ENCODE measurements at regions not wholly inside any gene's neighbourhood (a gene's known extent, or its start where the extent isn't known, plus 50 kb on each side); places are given as distances from the start of the nearest gene placed in this dataset.
"Not testable (repeated sequence)": the region's sequence is repeated elsewhere in the genome, so short reads cannot be mapped to it uniquely, and the experiment has no call there.

DNA sequence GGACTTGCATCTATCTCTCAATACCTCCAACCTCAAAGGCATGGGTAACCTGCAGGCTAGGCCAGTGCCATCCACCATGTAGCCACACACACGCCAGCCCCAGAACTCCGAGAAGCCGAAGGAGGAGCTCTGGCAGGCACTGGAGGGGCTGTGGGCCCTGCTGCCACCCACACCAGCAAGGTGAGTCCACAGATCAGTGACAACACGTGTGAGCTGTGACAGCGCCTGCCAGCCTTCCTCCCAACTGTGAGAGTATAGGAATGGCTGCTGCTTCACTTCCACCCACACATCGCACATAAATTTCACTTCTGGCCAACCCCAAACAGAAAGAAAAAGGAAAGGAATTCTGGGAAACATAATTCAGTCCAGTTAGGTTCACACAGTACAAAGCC, 422.6 kb downstream of the BCOR start:
- FAIRE-seq (no peak), DNase-seq (ENCODE audit: insufficient read length, low spot score) (no peak)

DNA sequence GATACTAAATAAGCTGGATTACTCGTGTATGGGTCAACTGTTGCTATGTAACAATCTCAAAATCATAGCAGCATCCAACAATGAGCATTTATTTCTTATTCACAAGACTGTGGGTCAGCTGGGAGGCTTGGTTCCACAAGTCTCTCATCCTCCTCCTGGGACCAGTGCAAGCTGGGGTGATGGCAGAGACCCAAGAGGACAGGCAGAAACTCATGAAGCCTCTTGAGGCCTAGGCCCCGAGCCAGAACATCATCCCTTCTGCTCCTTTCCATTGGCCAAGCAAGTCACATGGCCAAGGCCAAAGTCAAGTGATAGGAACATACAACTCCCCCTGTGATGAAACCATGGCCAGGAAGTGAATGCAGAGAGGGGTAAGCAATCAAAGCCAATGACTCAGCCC, 422.1 kb downstream of the BCOR start:
- no peak for FAIRE-seq

DNA sequence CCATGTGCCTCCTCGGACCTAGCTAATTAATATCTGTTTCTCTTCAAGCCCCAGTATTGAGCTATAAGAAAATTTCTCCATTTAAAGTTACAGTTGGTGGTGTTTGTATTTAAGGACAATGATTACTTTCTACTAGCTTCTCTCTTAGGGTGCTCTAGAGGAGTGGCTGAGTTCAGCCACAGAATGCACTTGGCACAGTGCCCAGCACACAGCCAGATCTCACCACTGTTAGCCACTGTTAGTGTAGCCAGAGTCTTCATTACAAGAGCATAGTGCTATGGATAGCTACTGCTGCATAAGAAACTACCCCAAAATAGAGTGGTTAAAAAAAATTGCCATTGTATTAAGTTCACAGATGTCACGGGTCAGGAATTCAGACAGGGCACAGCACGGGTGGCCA, 421.3 kb downstream of the BCOR start:
- no peak for FAIRE-seq
- DNase-seq (ENCODE audit: insufficient read length, low spot score): no peak

More for the DNA sequence above, 422.1 kb downstream of the BCOR start:
- no peak for DNase-seq (ENCODE audit: insufficient read length, low spot score)

DNA sequence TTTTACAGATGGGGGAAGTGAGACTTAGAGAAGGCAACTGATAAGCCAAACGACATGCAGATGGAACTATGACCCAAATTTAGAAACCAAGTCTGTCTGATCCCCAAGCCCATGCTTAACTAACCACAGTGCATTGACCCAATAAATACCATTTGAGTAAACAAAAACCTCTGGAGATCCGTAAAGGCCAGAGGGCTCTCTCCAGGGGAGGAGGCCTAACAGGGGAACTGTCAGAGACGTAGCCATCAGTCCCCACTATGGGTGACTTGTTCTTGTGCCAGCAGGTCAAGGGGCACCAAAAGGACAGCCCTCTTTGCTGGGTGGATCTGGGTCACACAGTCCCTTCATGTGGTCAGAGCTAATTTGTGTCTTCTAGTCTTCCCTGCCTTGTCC, 420.2 kb downstream of the BCOR start:
- no peak for FAIRE-seq
- DNase-seq (ENCODE audit: insufficient read length, low spot score): no peak

GRCh38 chrX:39677978-39678791, 419.6 kb downstream of the BCOR start:
- no peak for FAIRE-seq
- DNase-seq (ENCODE audit: insufficient read length, low spot score): no peak

DNA sequence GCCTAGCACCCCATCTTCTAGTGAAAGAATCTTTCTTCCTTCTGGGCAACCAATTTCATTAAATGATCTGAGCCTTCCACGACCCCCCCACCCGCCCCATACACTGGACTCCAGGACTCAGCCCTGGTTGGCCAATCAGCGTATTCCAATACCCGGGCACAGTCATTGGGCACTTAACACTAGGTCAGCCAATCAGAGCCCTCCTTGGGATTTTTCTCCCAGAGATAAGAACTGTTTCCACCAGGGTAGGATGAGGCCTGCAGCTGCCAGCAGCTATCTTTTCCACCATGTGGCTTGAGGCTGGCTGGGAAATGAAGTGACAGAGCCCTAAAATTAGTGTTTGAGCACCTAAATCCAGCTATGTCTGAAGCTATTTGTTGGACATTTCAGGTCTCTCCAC, 418.8 kb downstream of the BCOR start:
- FAIRE-seq: no peak
- no peak for DNase-seq (ENCODE audit: insufficient read length, low spot score)

- DNase-seq (ENCODE audit: insufficient read length, low spot score): no peak
- no peak for FAIRE-seq
Observed at GRCh38 chrX:39679497-39680157, 418.1 kb downstream of the BCOR start.

DNA sequence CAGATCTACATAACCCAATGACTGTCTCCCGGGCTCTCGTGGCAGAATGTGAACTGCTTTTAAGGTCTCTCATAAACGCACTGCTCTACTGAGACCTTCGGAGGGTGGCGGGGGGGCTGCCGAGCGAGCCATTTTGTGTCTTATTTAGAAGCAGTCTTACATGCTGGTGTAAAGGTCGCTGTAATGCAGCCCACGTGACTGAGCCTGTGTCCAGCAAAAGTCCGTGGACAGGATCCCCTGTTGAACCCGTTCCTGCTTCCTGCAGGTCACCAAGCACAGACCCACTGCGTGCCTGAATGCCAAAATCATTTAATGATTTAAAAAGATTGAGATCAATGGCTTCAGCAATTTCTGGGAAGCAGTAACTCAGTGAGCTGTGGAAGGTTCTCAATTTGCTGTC, 415.9 kb downstream of the BCOR start:
- no peak for FAIRE-seq
- DNase-seq (ENCODE audit: insufficient read length, low spot score): no peak

DNA sequence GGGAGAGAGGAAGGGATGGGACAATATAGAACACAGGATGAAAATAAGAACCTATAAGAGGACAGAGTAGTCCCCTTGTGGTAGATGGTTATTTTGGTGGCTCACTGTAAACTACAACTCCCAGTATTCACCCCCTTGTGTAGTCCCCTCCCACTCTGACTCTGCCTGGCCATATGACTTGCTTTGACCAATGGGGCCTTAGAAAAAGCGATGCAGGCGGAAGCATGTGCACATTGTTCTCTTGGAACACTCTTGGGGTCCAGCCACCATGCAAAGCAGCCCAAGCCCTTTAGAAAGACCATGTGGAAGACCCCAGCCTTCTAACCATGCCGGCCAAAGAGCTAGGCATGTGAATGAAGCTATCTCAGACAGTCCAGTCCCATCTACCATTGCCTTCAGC, 415.0 kb downstream of the BCOR start:
- FAIRE-seq: no peak
- DNase-seq (ENCODE audit: insufficient read length, low spot score): no peak

DNA sequence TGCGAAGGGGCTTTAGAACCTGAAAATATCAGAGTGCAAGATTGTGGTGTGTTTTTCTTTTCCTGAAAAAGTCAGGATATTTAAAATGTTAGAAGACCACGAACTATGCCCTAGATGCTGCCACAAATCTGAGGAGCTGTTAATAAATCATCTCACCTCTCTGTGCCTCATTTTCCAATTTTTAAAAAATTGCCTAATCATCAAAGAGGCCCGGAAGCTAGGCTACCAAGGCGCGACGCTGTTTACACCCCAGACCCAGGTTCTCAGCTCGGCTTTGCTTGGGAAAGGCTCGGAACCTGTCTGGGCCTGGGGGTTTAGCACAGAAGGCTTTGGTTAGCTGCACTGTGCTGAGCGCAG, 409.6 kb downstream of the BCOR start:
- DNase-seq (ENCODE audit: insufficient read length, low spot score) (no peak), FAIRE-seq (no peak)

DNA sequence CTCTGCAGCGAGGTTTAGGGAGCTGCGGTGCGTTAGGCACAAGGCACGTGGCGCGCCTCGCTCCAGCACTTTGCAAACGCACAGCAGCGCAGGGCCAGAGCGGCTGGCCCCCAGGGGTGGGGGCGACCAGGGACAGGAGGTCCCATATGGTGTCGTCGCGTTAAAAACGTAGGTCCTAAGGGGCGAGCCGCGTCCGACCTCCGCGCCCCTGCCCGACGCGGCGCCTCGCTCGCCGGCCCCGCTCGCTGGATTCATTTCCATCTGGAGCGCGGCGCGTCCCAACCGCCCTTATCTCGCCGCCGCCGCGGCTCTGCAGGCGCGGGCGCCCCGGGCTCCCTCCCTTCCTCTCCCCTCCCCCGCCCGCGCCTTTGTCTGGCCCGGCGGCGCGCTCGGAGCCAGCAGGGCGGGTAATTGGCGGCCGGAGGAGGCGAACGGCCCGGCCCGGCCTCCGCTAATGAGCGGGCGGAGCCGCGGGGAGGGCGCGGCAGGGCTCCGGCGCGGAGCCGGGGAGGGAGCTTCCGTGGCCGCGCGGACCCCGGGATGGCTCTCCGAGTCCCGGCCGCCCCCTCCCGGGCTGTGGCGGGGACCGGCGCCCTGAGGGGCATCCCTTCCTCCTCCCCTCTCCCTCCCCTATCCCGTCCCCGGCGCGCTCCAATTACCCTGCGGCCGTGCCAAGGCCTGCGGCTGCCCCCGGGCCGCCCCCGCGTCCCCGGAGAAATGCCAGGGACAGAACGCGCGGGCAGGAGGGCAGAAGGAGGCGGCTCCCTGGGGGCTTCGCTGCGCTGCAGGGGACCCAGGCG, 409.0 kb downstream of the BCOR start:
- FAIRE-seq: no peak
- no peak for DNase-seq (ENCODE audit: insufficient read length, low spot score)

DNA sequence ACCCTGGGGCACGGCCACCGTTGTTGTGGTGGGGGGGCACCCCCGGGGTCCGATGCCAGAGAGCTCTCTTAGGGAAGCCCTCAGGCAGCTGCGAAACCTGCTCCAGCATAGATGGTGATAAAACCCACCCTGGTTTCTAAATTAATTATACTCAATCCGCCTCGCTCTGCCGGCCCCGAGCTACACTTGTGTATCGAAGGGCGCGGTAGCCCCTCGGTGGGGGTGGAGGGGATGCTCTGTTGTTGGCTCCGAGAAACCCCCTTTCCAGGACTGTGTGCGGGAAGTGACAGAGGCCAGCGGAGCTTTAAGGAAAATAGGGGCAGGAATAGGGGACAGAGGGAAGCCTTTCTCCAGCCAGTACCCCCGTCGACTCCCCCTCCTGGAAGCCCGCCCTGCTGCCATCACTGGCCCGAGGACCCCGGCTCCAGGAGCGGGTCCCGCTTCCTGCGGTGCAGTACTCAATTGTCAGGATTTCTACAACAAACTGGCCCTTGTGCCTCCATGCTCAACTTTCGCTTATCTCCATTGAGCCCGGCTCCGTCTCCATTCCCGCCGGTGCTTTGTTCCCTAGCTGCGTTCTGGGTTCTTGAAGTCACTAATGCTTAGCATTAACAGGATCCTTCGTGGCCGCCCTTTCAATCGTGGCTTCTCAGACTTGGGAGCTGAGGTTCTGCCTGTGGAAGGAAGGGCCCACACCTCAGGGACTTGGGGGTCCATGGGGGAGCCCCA, 408.2 kb downstream of the BCOR start:
- DNase-seq (ENCODE audit: insufficient read length, low spot score) (no peak), FAIRE-seq (no peak)

GRCh38 chrX:39690541-39691415, 407.0 kb downstream of the BCOR start:
- no peak for DNase-seq (ENCODE audit: insufficient read length, low spot score)
- no peak for FAIRE-seq

DNA sequence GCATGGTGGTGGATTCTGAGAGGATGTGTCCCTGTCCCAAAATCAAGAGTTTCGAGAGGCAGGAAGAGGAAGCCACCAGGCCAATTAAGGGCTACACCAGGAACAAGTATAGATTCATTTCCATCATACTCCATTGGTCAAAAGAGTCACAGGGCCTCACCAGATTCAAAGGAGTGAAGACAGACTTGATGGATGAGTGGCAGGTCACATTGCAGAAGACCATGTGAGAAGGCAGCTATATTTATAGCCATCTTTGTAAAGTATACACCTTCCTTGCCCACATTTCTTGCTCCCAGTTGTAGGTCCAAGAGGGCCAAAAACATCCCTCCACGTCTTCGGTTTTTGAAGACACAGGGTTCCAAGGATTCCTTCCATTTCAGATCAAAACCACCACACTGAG, 406.0 kb downstream of the BCOR start:
- FAIRE-seq: no peak
- DNase-seq (ENCODE audit: insufficient read length, low spot score): no peak

GRCh38 chrX:39692796-39693195, 405.0 kb downstream of the BCOR start:
- DNase-seq (ENCODE audit: insufficient read length, low spot score) (no peak), FAIRE-seq (no peak)

GRCh38 chrX:39693298-39693697, 404.5 kb downstream of the BCOR start:
- FAIRE-seq (no peak), DNase-seq (ENCODE audit: insufficient read length, low spot score) (no peak)

- DNase-seq (ENCODE audit: insufficient read length, low spot score); FAIRE-seq: not testable (repeated sequence)
Observed at GRCh38 chrX:39702636-39703035, 395.1 kb downstream of the BCOR start.

DNA sequence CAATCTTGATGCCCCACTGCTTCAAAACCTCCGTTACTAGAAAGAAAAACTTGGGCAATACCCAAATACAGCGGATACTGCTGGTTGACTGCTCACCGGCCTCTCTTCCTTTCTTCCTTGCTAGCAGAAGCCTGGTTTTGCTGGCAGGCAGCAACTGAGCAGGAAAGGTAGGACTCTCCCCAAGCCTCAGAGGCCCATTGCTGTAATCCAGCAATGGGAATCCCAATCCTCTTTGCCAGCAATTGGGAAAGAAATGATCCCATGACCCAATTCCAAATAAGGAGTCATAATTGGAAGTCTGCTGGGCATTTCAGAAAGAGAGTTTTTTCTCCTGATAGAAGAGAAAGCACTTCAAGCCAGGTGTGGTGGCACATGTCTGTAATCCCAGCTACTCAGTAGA, 394.5 kb downstream of the BCOR start:
- FAIRE-seq (no peak), DNase-seq (ENCODE audit: insufficient read length, low spot score) (no peak)

DNA sequence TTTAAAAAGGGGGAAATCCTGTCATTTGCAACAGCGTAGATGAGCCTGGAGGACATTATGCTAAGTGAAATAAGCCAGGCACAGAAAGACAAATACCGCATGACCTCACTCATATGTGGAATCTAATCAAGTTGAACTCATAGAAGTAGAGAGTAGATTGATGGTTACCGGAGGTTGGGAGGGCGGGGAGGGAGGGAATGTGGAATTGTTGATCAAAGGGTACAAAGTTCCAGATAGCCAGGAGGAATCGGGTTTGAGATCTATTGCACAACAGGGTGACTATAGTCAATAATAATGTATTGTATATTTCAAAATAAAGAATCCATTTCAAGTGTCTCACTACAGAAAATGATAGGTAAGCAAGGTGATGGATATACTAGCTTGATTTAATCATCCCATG, 393.2 kb downstream of the BCOR start:
- FAIRE-seq: no peak
- no peak for DNase-seq (ENCODE audit: insufficient read length, low spot score)

- DNase-seq (ENCODE audit: insufficient read length, low spot score) (no peak), FAIRE-seq (no peak)
Observed at GRCh38 chrX:39705290-39705689, 392.5 kb downstream of the BCOR start.

Measured in GM19239 (cell line).